ENCODE measurements at regions not wholly inside any gene's neighbourhood (a gene's known extent, or its start where the extent isn't known, plus 50 kb on each side); places are given as distances from the start of the nearest gene placed in this dataset.

DNA sequence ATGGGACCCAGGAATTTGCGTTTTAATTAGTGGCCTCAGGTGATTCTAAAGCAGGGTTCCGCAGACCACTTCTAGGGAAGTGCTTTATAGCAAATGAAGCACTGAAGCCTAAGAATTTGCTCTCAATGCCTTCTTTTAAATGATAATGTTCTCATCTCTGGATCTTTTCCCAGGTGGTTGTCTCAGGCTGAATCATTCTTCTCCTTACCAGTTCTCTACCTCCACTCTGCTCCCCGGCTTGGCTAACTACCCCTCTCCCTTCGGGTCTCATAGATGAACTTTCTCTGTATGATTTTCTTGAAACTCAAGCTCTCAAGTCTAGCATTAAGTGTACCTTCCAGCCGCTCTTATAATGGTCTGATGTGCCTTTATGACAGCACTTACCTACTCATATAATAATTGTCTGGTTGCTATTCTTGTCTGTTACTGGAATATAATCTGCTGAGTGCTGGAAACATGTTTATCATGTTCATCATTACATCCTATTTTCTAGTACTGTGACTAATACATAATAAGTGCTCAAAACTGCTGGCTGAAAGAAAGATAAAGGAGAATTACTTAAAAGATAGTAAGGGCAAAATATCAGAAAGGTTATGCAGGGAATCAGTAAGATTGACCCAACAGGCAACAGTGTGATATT is 195.9 kb upstream of the SESN3 start:
- no peaks in the 10 kb centered on the region for H3K9me3 ChIP-seq
- no peaks in the 10 kb centered on the region for H3K36me3 ChIP-seq
- no peaks in the 10 kb centered on the region for H3K27me3 ChIP-seq
- DNase-seq (ENCODE audit: extremely low spot score in 2 of 2), result no peak
- no peaks in the 10 kb centered on the region for H3K4me1 ChIP-seq
- H3K27ac ChIP-seq, result no peak overlapping the region
- intact Hi-C loops (cut with DNase I), result no loop called here
- TF ChIP-seq POLR2AphosphoS5 (IDR thresholded peaks at IDR 0.05; ENCODE audit: insufficient read depth in 1 of 2, low read depth in 1 of 2) (no peak), POLR2A (IDR thresholded peaks at IDR 0.05) (no peak)
- TF ChIP-seq, protein P1, sequence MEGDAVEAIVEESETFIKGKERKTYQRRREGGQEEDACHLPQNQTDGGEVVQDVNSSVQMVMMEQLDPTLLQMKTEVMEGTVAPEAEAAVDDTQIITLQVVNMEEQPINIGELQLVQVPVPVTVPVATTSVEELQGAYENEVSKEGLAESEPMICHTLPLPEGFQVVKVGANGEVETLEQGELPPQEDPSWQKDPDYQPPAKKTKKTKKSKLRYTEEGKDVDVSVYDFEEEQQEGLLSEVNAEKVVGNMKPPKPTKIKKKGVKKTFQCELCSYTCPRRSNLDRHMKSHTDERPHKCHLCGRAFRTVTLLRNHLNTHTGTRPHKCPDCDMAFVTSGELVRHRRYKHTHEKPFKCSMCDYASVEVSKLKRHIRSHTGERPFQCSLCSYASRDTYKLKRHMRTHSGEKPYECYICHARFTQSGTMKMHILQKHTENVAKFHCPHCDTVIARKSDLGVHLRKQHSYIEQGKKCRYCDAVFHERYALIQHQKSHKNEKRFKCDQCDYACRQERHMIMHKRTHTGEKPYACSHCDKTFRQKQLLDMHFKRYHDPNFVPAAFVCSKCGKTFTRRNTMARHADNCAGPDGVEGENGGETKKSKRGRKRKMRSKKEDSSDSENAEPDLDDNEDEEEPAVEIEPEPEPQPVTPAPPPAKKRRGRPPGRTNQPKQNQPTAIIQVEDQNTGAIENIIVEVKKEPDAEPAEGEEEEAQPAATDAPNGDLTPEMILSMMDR (IDR thresholded peaks at IDR 0.05), result no peak
- H3K4me3 ChIP-seq, result no peak overlapping the region

DNA sequence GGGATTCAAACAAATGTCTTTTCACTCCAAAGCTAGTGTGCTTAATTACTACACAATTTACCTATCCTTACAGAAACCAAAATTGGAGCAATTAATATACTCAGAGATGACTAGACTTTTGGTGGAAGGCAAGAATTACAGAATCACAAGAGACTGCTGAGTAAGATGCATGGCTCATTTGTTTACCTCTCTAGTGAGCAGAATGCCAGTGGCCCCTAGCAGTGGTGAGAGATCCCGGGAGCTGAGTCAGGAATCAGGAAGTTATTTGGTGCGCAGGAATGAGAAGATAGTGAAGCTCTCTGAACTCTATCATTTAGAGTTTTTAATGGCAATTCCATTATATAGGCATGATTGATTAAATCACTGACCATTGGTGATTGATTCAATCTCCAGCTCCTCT is 188.9 kb upstream of the SESN3 start:
- Histone ChIP-seq H3K9me3 (no peaks in the 10 kb centered on the region), H3K4me1 (no peaks in the 10 kb centered on the region), H3K27ac (no peak overlapping the region), H3K27me3 (no peaks in the 10 kb centered on the region), H3K36me3 (no peaks in the 10 kb centered on the region), H3K4me3 (no peak overlapping the region)
- no peak for DNase-seq (ENCODE audit: extremely low spot score in 2 of 2)
- no peak for TF ChIP-seq POLR2A (IDR thresholded peaks at IDR 0.05)
- TF ChIP-seq POLR2AphosphoS5 (IDR thresholded peaks at IDR 0.05; ENCODE audit: insufficient read depth in 1 of 2, low read depth in 1 of 2), result no peak
- TF ChIP-seq, protein P1 (IDR thresholded peaks at IDR 0.05), result no peak
- intact Hi-C loops (cut with DNase I), result no loop called here

DNA sequence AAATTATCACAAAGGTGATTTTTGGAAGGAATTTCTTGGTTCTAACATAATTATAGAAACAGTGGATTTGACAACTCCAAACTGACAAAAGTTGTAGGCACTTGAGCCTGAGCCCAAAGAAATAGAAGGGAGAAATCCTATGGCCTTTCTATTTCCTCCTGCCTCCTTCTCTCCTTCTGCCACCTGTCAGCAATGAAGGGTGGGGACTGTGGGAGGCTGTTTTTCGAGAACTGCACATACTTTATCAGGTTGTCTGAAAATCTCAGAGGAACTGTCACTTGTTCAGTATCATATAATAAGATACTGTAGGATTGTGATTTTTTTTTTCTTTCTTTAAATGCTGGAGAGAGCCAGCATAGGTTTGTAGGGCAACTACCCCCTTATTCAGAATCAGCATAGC is 187.9 kb upstream of the SESN3 start:
- no peaks in the 10 kb centered on the region for H3K27me3 ChIP-seq
- H3K4me3 ChIP-seq, result no peak overlapping the region
- intact Hi-C loops (cut with DNase I), result no loop called here
- no peaks in the 10 kb centered on the region for H3K4me1 ChIP-seq
- no peak for DNase-seq (ENCODE audit: extremely low spot score in 2 of 2)
- H3K36me3 ChIP-seq, result no peaks in the 10 kb centered on the region
- H3K9me3 ChIP-seq, result no peaks in the 10 kb centered on the region
- no peak for TF ChIP-seq POLR2A (IDR thresholded peaks at IDR 0.05)
- no peak for TF ChIP-seq POLR2AphosphoS5 (IDR thresholded peaks at IDR 0.05; ENCODE audit: insufficient read depth in 1 of 2, low read depth in 1 of 2)
- TF ChIP-seq, protein P1 (IDR thresholded peaks at IDR 0.05), result no peak
- H3K27ac ChIP-seq, result no peak overlapping the region

DNA sequence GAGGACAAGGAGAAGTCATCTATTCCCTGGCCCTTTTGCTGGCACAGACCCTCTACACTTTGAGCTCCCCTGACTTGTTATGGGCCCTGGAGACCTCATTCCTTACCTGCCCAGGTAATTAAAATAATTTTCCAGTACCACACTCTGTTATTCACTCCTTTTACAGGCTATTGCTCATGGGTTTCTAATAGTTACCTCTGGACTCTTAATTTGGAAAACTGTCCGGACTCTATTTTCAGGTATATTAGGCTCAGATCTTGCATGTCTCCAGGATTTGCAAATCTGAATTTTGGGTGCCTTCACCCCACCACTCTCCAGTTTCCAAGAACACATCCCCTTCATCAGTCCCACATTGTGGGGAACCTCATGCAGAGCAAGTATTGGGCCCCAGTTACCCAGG is 186.8 kb upstream of the SESN3 start:
- no peak overlapping the region for H3K27ac ChIP-seq
- no peaks in the 10 kb centered on the region for H3K9me3 ChIP-seq
- no peaks in the 10 kb centered on the region for H3K36me3 ChIP-seq
- H3K4me3 ChIP-seq, result no peak overlapping the region
- intact Hi-C loops (cut with DNase I), result no loop called here
- TF ChIP-seq, protein P1 (IDR thresholded peaks at IDR 0.05), result no peak
- TF ChIP-seq POLR2AphosphoS5 (IDR thresholded peaks at IDR 0.05; ENCODE audit: insufficient read depth in 1 of 2, low read depth in 1 of 2) (no peak), POLR2A (IDR thresholded peaks at IDR 0.05) (no peak)
- no peaks in the 10 kb centered on the region for H3K27me3 ChIP-seq
- H3K4me1 ChIP-seq, result no peaks in the 10 kb centered on the region
- no peak for DNase-seq (ENCODE audit: extremely low spot score in 2 of 2)

GRCh38 chr11:95415837-95416304 is 184.9 kb upstream of the SESN3 start:
- Histone ChIP-seq H3K9me3 (no peaks in the 10 kb centered on the region), H3K36me3 (no peaks in the 10 kb centered on the region), H3K27me3 (no peaks in the 10 kb centered on the region), H3K4me1 (peaks cover 4% of the 10 kb centered on the region), H3K27ac (no peak overlapping the region), H3K4me3 (no peak overlapping the region)
- no peak for DNase-seq (ENCODE audit: extremely low spot score in 2 of 2)
- intact Hi-C loops (cut with DNase I), result no loop called here
- TF ChIP-seq POLR2A (IDR thresholded peaks at IDR 0.05), result no peak
